ENCODE measurements at regions not wholly inside any gene's neighbourhood (a gene's known extent, or its start where the extent isn't known, plus 50 kb on each side); places are given as distances from the start of the nearest gene placed in this dataset.

DNA sequence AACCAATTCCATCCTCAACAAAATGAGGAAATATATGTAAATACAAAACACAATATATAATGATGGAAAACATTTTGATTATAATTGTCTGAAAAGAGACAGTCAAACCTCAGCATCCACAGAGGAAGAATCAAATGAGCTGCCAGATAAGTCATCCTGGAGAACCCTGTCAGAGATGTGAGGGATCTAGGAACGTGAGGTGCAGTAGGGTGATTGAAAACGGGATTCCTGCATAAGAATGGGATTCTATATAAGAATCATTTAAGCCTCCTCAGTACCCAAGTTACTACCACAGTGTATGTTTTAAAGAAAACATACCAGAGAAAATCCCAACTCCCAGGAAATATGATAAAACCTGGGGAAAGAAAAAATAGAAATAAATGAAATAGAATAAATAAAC lies 690.5 kb downstream of the FRK start:
- TF ChIP-seq, protein P1, sequence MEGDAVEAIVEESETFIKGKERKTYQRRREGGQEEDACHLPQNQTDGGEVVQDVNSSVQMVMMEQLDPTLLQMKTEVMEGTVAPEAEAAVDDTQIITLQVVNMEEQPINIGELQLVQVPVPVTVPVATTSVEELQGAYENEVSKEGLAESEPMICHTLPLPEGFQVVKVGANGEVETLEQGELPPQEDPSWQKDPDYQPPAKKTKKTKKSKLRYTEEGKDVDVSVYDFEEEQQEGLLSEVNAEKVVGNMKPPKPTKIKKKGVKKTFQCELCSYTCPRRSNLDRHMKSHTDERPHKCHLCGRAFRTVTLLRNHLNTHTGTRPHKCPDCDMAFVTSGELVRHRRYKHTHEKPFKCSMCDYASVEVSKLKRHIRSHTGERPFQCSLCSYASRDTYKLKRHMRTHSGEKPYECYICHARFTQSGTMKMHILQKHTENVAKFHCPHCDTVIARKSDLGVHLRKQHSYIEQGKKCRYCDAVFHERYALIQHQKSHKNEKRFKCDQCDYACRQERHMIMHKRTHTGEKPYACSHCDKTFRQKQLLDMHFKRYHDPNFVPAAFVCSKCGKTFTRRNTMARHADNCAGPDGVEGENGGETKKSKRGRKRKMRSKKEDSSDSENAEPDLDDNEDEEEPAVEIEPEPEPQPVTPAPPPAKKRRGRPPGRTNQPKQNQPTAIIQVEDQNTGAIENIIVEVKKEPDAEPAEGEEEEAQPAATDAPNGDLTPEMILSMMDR (conservative IDR thresholded peaks at IDR 0.05; ENCODE audit: low read depth, low read length) = no peak
- no peak for TF ChIP-seq EZH2 (IDR thresholded peaks at IDR 0.05; ENCODE audit: borderline replicate concordance, low read depth, low read length, poor library complexity, severe bottlenecking)

Measured in A673 (cell line).